ENCODE measurements at regions not wholly inside any gene's neighbourhood (a gene's known extent, or its start where the extent isn't known, plus 50 kb on each side); places are given as distances from the start of the nearest gene placed in this dataset.

- Histone ChIP-seq H4K20me1 (ENCODE audit: control insufficient read depth, insufficient read depth, low read length, poor library complexity, severe bottlenecking) (no peaks in the 10 kb centered on the region), H3K79me2 (ENCODE audit: control insufficient read depth, insufficient read depth, low read length) (no peaks in the 10 kb centered on the region), H3K9me3 (ENCODE audit: control extremely low read depth in 1 of 3, control insufficient read depth in 2 of 3, insufficient read depth in 1 of 3, low read length in 2 of 3) (peaks cover 0 to 6% (median 0%) of the 10 kb centered on the region in 3 donors), H3K4me1 (ENCODE audit: control insufficient read depth in 2 of 2, insufficient read depth in 2 of 2, low read length in 2 of 2) (no peaks in the 10 kb centered on the region), H3K4me3 (ENCODE audit: control extremely low read depth in 1 of 5, extremely low read depth in 1 of 5, insufficient read depth in 1 of 5, low read depth in 2 of 5, low read length in 4 of 5) (no peak overlapping the region), H2AFZ (ENCODE audit: insufficient read depth, low read depth, low read length, poor library complexity, severe bottlenecking) (no peak overlapping the region), H3K9ac (ENCODE audit: low read length) (no peak overlapping the region), H3K27ac (ENCODE audit: low read length in 2 of 2) (no peak overlapping the region), H3K27me3 (replicated peaks in 1 of 4; ENCODE audit: control extremely low read depth in 1 of 4, control insufficient read depth in 3 of 4, insufficient read depth in 4 of 4, low read length in 3 of 4) (no peaks in the 10 kb centered on the region), H3K36me3 (replicated peaks in 1 of 2; ENCODE audit: control extremely low read depth in 1 of 2, control insufficient read depth in 1 of 2, extremely low read depth in 1 of 2, insufficient read depth in 2 of 2, low read length in 1 of 2) (no peaks in the 10 kb centered on the region), H3K4me2 (replicated peaks; ENCODE audit: low read depth, low read length, poor library complexity, severe bottlenecking) (no peak overlapping the region)
- intact Hi-C loops (cut with micrococcal nuclease) = no loop called here
- TF ChIP-seq EZH2 (IDR thresholded peaks at IDR 0.05; ENCODE audit: borderline replicate concordance, insufficient read depth, low read depth, low read length, poor library complexity, severe bottlenecking) = no peak
- TF ChIP-seq, protein P1, sequence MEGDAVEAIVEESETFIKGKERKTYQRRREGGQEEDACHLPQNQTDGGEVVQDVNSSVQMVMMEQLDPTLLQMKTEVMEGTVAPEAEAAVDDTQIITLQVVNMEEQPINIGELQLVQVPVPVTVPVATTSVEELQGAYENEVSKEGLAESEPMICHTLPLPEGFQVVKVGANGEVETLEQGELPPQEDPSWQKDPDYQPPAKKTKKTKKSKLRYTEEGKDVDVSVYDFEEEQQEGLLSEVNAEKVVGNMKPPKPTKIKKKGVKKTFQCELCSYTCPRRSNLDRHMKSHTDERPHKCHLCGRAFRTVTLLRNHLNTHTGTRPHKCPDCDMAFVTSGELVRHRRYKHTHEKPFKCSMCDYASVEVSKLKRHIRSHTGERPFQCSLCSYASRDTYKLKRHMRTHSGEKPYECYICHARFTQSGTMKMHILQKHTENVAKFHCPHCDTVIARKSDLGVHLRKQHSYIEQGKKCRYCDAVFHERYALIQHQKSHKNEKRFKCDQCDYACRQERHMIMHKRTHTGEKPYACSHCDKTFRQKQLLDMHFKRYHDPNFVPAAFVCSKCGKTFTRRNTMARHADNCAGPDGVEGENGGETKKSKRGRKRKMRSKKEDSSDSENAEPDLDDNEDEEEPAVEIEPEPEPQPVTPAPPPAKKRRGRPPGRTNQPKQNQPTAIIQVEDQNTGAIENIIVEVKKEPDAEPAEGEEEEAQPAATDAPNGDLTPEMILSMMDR (IDR thresholded peaks at IDR 0.05) = no peak
- no peak for DNase-seq
- Mint-ChIP-seq H3K4me3 (no peak overlapping the region), H3K27me3 (no peaks in the 10 kb centered on the region), H3K9me3 (ENCODE audit: insufficient read depth) (no peaks in the 10 kb centered on the region), H3K4me1 (no peaks in the 10 kb centered on the region), H3K27ac (no peak overlapping the region)
- CTCF ChIA-PET = no interaction called here
- 100% methylated on average over 1 of the region's 1 CpG for WGBS (ENCODE audit: insufficient coverage)
- ATAC-seq (ENCODE audit: low read depth) = no peak
- POLR2A ChIA-PET = no interaction called here
Measured at GRCh38 chr5:4737868-4738267, 402.3 kb upstream of the ADAMTS16 start.

- Histone ChIP-seq H3K4me1 (ENCODE audit: control insufficient read depth in 2 of 2, insufficient read depth in 2 of 2, low read length in 2 of 2) (no peaks in the 10 kb centered on the region), H4K20me1 (ENCODE audit: control insufficient read depth, insufficient read depth, low read length, poor library complexity, severe bottlenecking) (no peaks in the 10 kb centered on the region), H3K79me2 (ENCODE audit: control insufficient read depth, insufficient read depth, low read length) (no peaks in the 10 kb centered on the region), H3K27ac (ENCODE audit: low read length in 2 of 2) (no peak overlapping the region), H3K27me3 (replicated peaks in 1 of 4; ENCODE audit: control extremely low read depth in 1 of 4, control insufficient read depth in 3 of 4, insufficient read depth in 4 of 4, low read length in 3 of 4) (no peaks in the 10 kb centered on the region), H2AFZ (ENCODE audit: insufficient read depth, low read depth, low read length, poor library complexity, severe bottlenecking) (no peak overlapping the region), H3K4me3 (ENCODE audit: control extremely low read depth in 1 of 5, extremely low read depth in 1 of 5, insufficient read depth in 1 of 5, low read depth in 2 of 5, low read length in 4 of 5) (no peak overlapping the region), H3K4me2 (replicated peaks; ENCODE audit: low read depth, low read length, poor library complexity, severe bottlenecking) (no peak overlapping the region), H3K36me3 (replicated peaks in 1 of 2; ENCODE audit: control extremely low read depth in 1 of 2, control insufficient read depth in 1 of 2, extremely low read depth in 1 of 2, insufficient read depth in 2 of 2, low read length in 1 of 2) (no peaks in the 10 kb centered on the region), H3K9ac (ENCODE audit: low read length) (no peak overlapping the region), H3K9me3 (ENCODE audit: control extremely low read depth in 1 of 3, control insufficient read depth in 2 of 3, insufficient read depth in 1 of 3, low read length in 2 of 3) (peaks cover 0 to 6% (median 0%) of the 10 kb centered on the region in 3 donors)
- Mint-ChIP-seq H3K27me3 (no peaks in the 10 kb centered on the region), H3K9me3 (ENCODE audit: insufficient read depth) (no peaks in the 10 kb centered on the region), H3K4me1 (no peaks in the 10 kb centered on the region), H3K27ac (no peak overlapping the region), H3K4me3 (no peak overlapping the region)
- intact Hi-C loops (cut with micrococcal nuclease) = no loop called here
- 58% methylated on average over 2 of the region's 2 CpGs for WGBS (ENCODE audit: insufficient coverage)
- POLR2A ChIA-PET = no interaction called here
- CTCF ChIA-PET = no interaction called here
- TF ChIP-seq, protein P1 (IDR thresholded peaks at IDR 0.05) = no peak
- TF ChIP-seq EZH2 (IDR thresholded peaks at IDR 0.05; ENCODE audit: borderline replicate concordance, insufficient read depth, low read depth, low read length, poor library complexity, severe bottlenecking) = no peak
- ATAC-seq (ENCODE audit: low read depth) = no peak
- no peak for DNase-seq
Measured at GRCh38 chr5:4738298-4738697, 401.8 kb upstream of the ADAMTS16 start.
